ENCODE measurements at regions not wholly inside any gene's neighbourhood (a gene's known extent, or its start where the extent isn't known, plus 50 kb on each side); places are given as distances from the start of the nearest gene placed in this dataset.

GRCh38 chr10:28733245-28733644, 55.9 kb downstream of the BAMBI start:
- no peak for TF ChIP-seq JUND (IDR thresholded peaks at IDR 0.05; ENCODE audit: low read depth)
- in situ Hi-C loops (cut with HindIII; ENCODE audit: low pct_unique_long_range_greater_than_20kb, low sequenced_read_pairs): no loop called here
- DNase-seq (ENCODE audit: low read depth in 1 of 2, low spot score in 1 of 2): no peak

GRCh38 chr10:28733647-28734046, 56.3 kb downstream of the BAMBI start:
- TF ChIP-seq JUND (IDR thresholded peaks at IDR 0.05; ENCODE audit: low read depth): no peak
- in situ Hi-C loops (cut with HindIII; ENCODE audit: low pct_unique_long_range_greater_than_20kb, low sequenced_read_pairs): no loop called here
- DNase-seq (ENCODE audit: low read depth in 1 of 2, low spot score in 1 of 2): no peak

GRCh38 chr10:28734938-28735759, 57.8 kb downstream of the BAMBI start:
- no peak for TF ChIP-seq JUND (IDR thresholded peaks at IDR 0.05; ENCODE audit: low read depth)
- in situ Hi-C loops (cut with HindIII; ENCODE audit: low pct_unique_long_range_greater_than_20kb, low sequenced_read_pairs): no loop called here
- no peak for DNase-seq (ENCODE audit: low read depth in 1 of 2, low spot score in 1 of 2)

- in situ Hi-C loops (cut with HindIII; ENCODE audit: low pct_unique_long_range_greater_than_20kb, low sequenced_read_pairs): no loop called here
- no peak for DNase-seq (ENCODE audit: low read depth in 1 of 2, low spot score in 1 of 2)
- no peak for TF ChIP-seq JUND (IDR thresholded peaks at IDR 0.05; ENCODE audit: low read depth)
These were observed 59.8 kb downstream of the BAMBI start for GRCh38 chr10:28737096-28737495.

- DNase-seq (ENCODE audit: low read depth in 1 of 2, low spot score in 1 of 2): no peak
- TF ChIP-seq JUND (IDR thresholded peaks at IDR 0.05; ENCODE audit: low read depth): no peak
- in situ Hi-C loops (cut with HindIII; ENCODE audit: low pct_unique_long_range_greater_than_20kb, low sequenced_read_pairs): no loop called here
These were observed 60.9 kb downstream of the BAMBI start for GRCh38 chr10:28738200-28738599.

GRCh38 chr10:28743576-28743975, 66.3 kb downstream of the BAMBI start:
- TF ChIP-seq JUND (IDR thresholded peaks at IDR 0.05; ENCODE audit: low read depth): no peak
- in situ Hi-C loops (cut with HindIII; ENCODE audit: low pct_unique_long_range_greater_than_20kb, low sequenced_read_pairs): no loop called here
- DNase-seq (ENCODE audit: low read depth in 1 of 2, low spot score in 1 of 2): no peak

- no peak for TF ChIP-seq JUND (IDR thresholded peaks at IDR 0.05; ENCODE audit: low read depth)
- in situ Hi-C loops (cut with HindIII; ENCODE audit: low pct_unique_long_range_greater_than_20kb, low sequenced_read_pairs): no loop called here
- DNase-seq (ENCODE audit: low read depth in 1 of 2, low spot score in 1 of 2): no peak
These were observed 66.9 kb downstream of the BAMBI start for GRCh38 chr10:28744069-28744768.

GRCh38 chr10:28754930-28755718, 77.8 kb downstream of the BAMBI start:
- in situ Hi-C loops (cut with HindIII; ENCODE audit: low pct_unique_long_range_greater_than_20kb, low sequenced_read_pairs): no loop called here
- no peak for TF ChIP-seq JUND (IDR thresholded peaks at IDR 0.05; ENCODE audit: low read depth)
- DNase-seq (ENCODE audit: low read depth in 1 of 2, low spot score in 1 of 2): no peak

GRCh38 chr10:28761084-28761846, 83.9 kb downstream of the BAMBI start:
- no peak for TF ChIP-seq JUND (IDR thresholded peaks at IDR 0.05; ENCODE audit: low read depth)
- in situ Hi-C loops (cut with HindIII; ENCODE audit: low pct_unique_long_range_greater_than_20kb, low sequenced_read_pairs): no loop called here
- no peak for DNase-seq (ENCODE audit: low read depth in 1 of 2, low spot score in 1 of 2)

- DNase-seq (ENCODE audit: low read depth in 1 of 2, low spot score in 1 of 2): no peak
- in situ Hi-C loops (cut with HindIII; ENCODE audit: low pct_unique_long_range_greater_than_20kb, low sequenced_read_pairs): no loop called here
- TF ChIP-seq JUND (IDR thresholded peaks at IDR 0.05; ENCODE audit: low read depth): no peak
These were observed 86.3 kb downstream of the BAMBI start for GRCh38 chr10:28763471-28764170.

- in situ Hi-C loops (cut with HindIII; ENCODE audit: low pct_unique_long_range_greater_than_20kb, low sequenced_read_pairs): no loop called here
- DNase-seq (ENCODE audit: low read depth in 1 of 2, low spot score in 1 of 2): no peak
- no peak for TF ChIP-seq JUND (IDR thresholded peaks at IDR 0.05; ENCODE audit: low read depth)
These were observed 88.3 kb downstream of the BAMBI start for GRCh38 chr10:28765641-28766040.

All from T47D (cell line).